Activated naive CD8-positive, alpha-beta T cell treated with anti-CD3 and anti-CD28 coated beads for 36 hours (primary cell): ENCODE measurements at regions not wholly inside any gene's neighbourhood (a gene's known extent, or its start where the extent isn't known, plus 50 kb on each side); places are given as distances from the start of the nearest gene placed in this dataset.

Experiments used
- DNase-seq: peaks from one replicate; pipeline ENCODE4 v3.0.0; 2021
- H3K27ac Mint-ChIP-seq: one replicate; pipeline ENCODE4 v1.8.0; 2022; ENCODE audit warnings: mild to moderate bottlenecking, moderate library complexity, mixed read lengths
- H3K27me3 Mint-ChIP-seq: one replicate; pipeline ENCODE4 v1.8.0; 2022; ENCODE audit warnings: mild to moderate bottlenecking, mixed read lengths
- H3K36me3 Mint-ChIP-seq: one replicate; pipeline ENCODE4 v1.8.0; 2021; ENCODE audit warnings: mild to moderate bottlenecking, mixed read lengths
- H3K4me1 Mint-ChIP-seq: one replicate; pipeline ENCODE4 v1.8.0; 2021; ENCODE audit warnings: mixed read lengths
- H3K4me3 Mint-ChIP-seq: one replicate; pipeline ENCODE4 v1.8.0; 2022; ENCODE audit warnings: mild to moderate bottlenecking, moderate library complexity, mixed read lengths
- H3K9me3 Mint-ChIP-seq: one replicate; pipeline ENCODE4 v1.8.0; 2022; ENCODE audit warnings: mixed read lengths

DNA sequence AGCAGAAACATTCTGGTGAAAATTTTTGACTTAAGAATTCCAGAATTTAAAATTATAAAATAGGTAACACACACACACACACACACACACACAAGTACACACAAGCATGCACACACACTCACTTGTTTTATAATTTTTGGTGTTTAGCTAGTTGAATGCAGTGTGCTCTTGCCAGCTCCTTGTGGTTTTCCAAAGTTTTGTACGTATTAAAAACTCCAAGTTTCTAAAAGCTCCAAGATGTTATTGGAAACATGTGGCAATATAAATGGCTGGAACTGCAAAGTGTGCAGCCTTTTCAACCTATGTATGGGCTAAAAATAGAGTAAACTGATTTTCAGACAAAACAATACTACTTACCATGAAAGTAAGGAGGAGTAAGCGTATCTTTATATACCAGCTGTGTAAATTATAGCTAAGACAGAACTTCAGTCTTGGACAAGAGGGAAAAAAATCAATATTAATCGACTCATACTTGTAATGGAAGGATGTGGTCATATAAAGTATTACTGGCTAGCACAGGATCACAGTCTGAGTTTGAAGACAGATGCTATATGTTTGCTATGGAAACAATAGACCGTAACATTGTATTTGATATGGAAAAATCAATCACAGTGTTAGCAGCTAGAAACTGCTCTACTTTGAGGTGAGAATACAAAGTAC lies 727.1 kb upstream of the GRAMD2B start:
- no peaks in the 10 kb centered on the region for H3K4me1 Mint-ChIP-seq
- no peaks in the 10 kb centered on the region for H3K27me3 Mint-ChIP-seq
- no peak overlapping the region for H3K4me3 Mint-ChIP-seq
- H3K9me3 Mint-ChIP-seq = no peaks in the 10 kb centered on the region
- no peak overlapping the region for H3K27ac Mint-ChIP-seq
- H3K36me3 Mint-ChIP-seq = no peaks in the 10 kb centered on the region
- no peak for DNase-seq

DNA sequence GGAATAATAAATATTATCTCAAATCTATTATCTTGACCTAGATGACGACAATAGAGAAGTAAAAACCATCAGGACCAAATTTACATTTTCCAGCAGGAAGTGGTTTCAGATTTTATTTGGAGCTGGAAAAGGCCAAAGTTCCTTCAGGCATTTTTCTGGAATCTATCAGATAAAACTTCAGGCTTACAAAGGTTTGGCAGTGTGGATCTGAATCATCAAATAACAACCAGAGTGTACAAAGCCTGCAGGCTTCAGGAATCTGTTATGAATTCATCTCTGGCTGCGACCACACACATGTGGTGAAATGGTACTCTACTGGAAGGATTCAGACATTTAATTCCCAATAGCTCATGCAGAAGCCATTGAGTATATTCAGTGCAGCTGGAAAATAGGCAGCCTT lies 726.4 kb upstream of the GRAMD2B start:
- Mint-ChIP-seq H3K36me3 (no peaks in the 10 kb centered on the region), H3K27ac (no peak overlapping the region), H3K27me3 (no peaks in the 10 kb centered on the region), H3K9me3 (no peaks in the 10 kb centered on the region), H3K4me1 (no peaks in the 10 kb centered on the region), H3K4me3 (no peak overlapping the region)
- DNase-seq = no peak

DNA sequence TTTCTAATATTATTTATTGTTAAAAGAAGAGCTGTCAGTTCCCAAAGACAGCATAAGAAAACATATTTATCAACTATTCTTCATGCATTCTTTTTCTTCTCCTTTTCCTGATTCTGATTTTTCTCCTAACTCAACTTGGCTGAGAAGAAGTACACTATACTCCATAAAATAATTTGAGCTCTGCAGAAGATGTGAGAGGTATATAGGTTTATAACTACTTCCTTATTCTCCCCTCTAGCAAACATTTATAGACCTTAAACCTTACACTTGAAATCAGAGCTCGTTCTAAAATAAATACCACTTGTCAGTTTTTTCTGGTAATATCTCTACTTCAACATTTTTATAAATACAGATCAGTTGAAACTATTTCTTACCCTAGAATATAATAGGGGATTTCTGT lies 724.8 kb upstream of the GRAMD2B start:
- Mint-ChIP-seq H3K36me3 (no peaks in the 10 kb centered on the region), H3K27me3 (no peaks in the 10 kb centered on the region), H3K27ac (no peak overlapping the region), H3K9me3 (no peaks in the 10 kb centered on the region), H3K4me3 (no peak overlapping the region), H3K4me1 (no peaks in the 10 kb centered on the region)
- no peak for DNase-seq

DNA sequence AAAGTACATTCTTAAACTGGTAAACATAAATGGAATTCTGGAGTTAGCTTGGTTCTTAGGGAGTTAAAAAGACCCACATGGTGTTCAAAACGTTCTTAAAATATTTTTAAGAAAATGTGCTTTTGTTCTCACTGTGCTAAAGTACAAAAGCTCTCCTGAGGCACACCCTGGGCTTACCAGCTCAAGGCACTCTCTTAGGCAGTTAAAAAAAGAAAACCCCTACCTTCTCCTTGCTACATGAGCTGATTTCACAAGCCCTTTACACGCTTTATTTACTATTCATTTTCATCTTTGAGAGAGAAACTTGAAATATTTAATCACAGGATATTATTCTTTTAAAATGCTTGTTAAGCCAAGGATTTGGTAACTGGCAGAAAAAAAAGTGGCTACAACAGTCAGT lies 723.3 kb upstream of the GRAMD2B start:
- Mint-ChIP-seq H3K27me3 (no peaks in the 10 kb centered on the region), H3K36me3 (no peaks in the 10 kb centered on the region), H3K27ac (no peak overlapping the region), H3K9me3 (peaks cover 7% of the 10 kb centered on the region), H3K4me1 (no peaks in the 10 kb centered on the region), H3K4me3 (no peak overlapping the region)
- DNase-seq = no peak

DNA sequence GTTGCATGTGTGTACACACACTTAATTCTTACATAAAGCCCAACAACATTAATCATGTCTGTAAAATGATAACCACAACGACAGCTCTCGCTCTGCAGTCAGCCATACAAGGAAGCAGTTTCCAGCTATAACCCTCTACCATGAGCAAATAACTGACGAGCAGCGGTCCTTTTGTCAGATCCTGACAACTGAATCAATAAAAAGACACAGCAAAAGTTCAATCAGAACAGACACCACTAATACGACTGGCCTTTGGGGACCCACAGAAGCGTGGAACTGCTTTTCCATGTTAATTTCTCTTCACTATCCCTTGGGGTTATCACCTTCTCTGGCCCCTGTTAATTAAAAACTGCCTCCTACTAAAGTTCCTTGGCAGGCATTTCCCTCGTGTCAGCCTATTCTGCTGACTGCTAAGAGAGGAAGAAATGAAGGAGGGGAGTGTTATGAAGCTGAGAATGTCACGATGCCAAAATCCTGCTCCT lies 722.8 kb upstream of the GRAMD2B start:
- Mint-ChIP-seq H3K4me3 (no peak overlapping the region), H3K36me3 (no peaks in the 10 kb centered on the region), H3K27me3 (no peaks in the 10 kb centered on the region), H3K9me3 (peaks cover 9% of the 10 kb centered on the region), H3K4me1 (no peaks in the 10 kb centered on the region), H3K27ac (no peak overlapping the region)
- no peak for DNase-seq

DNA sequence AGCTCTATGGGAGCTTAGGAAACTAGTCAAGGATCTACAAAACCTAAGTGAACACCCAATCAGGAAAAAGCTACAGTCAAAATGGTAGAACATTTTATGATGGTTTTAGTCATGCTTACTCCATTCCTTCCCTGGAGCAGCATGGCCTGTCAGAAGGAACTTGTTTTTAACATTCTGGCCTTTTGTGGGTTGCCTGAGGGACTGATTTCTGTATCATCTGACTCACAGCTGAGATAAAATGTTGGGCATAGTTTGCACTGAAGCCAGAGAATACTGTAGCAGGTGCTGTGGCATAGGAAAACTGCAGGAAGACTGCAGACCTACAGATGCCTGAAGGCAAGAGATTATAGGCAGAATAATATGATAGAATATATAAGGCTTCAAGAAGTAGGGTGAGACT lies 719.6 kb upstream of the GRAMD2B start:
- no peak for DNase-seq
- Mint-ChIP-seq H3K4me3 (no peak overlapping the region), H3K36me3 (no peaks in the 10 kb centered on the region), H3K9me3 (peaks cover 15% of the 10 kb centered on the region), H3K27ac (no peak overlapping the region), H3K4me1 (no peaks in the 10 kb centered on the region), H3K27me3 (no peaks in the 10 kb centered on the region)

DNA sequence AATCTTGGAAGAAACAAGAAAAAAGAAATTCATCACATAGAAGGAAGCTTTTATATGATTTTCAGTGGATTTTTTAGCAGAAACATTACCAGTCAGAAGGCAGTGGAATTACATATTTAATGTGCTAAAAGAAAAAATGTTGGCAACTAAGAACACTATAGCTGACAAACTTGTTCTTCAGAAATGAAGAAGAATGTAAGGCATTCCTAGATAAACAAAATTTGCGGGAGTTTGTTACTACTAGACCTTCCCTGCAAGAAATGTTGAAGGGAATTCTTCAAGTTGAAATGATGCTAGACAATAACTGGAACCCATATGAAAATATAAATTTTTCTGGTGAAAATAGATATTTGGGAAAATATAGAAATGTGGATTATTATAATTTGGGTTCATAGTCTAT lies 718.3 kb upstream of the GRAMD2B start:
- DNase-seq = no peak
- H3K27me3 Mint-ChIP-seq = no peaks in the 10 kb centered on the region
- H3K27ac Mint-ChIP-seq = no peak overlapping the region
- H3K4me1 Mint-ChIP-seq = no peaks in the 10 kb centered on the region
- H3K9me3 Mint-ChIP-seq = peaks cover 22% of the 10 kb centered on the region
- no peaks in the 10 kb centered on the region for H3K36me3 Mint-ChIP-seq
- H3K4me3 Mint-ChIP-seq = no peak overlapping the region

DNA sequence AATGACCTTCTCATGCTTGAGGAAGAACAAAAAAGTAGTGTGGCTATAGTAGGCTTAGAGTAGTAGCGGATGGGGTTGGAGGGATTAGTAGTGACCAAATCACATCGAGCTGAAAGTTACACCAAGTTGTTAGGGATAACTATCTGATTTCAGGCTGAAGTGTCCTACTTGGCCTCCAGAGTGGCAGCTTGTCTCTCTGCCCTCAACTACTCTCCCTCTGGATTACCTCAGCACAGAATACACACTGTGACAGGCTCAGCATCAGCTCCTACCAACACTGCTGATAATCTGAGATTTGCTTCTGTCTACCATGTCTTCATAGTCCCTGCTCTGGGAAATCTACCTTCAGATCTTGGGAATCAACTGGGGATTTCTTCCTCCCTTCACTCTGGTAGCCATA lies 714.6 kb upstream of the GRAMD2B start:
- Mint-ChIP-seq H3K27ac (no peak overlapping the region), H3K9me3 (peaks cover 22% of the 10 kb centered on the region), H3K27me3 (no peaks in the 10 kb centered on the region), H3K4me1 (no peaks in the 10 kb centered on the region), H3K36me3 (no peaks in the 10 kb centered on the region), H3K4me3 (no peak overlapping the region)
- DNase-seq = no peak

DNA sequence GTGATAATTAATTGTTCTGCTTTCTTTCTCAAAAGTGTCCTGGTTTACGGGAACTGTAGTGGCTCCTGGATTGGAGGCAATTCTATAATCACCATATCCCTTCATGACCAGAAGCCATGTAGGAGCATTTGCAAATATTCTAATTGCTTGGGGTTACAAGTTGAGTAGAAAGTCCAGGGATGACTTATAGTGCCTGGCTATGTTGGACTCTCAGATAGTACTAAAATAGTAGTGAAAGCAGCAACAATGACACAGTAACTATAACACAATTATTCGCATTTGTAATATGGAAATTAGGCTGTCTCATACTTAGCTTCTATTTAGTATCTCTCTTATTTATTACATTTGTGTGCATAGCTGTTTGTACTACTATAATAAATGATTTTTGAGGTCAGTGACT lies 712.5 kb upstream of the GRAMD2B start:
- H3K4me3 Mint-ChIP-seq = no peak overlapping the region
- no peak for DNase-seq
- no peaks in the 10 kb centered on the region for H3K4me1 Mint-ChIP-seq
- H3K27me3 Mint-ChIP-seq = no peaks in the 10 kb centered on the region
- no peaks in the 10 kb centered on the region for H3K36me3 Mint-ChIP-seq
- H3K27ac Mint-ChIP-seq = no peak overlapping the region
- peaks cover 9% of the 10 kb centered on the region for H3K9me3 Mint-ChIP-seq

DNA sequence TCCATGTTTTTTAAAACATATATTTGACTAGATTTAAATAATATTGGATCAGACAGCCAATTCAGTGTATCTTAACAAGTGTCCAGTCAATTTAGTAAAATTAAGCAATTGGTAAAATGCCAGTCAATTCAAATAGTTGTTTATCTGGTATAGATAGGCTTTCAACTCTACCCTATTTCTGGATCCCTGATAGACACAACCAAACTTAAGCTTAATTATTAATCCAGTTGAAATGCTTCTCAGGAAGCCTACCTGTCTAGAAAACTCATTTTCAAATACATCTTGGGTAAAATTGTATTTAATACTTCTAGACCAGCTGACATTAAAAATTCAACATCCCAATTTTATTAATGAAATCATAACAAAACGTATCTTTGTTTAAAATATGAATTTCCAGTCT lies 710.8 kb upstream of the GRAMD2B start:
- DNase-seq = no peak
- H3K4me1 Mint-ChIP-seq = no peaks in the 10 kb centered on the region
- no peaks in the 10 kb centered on the region for H3K27me3 Mint-ChIP-seq
- peaks cover 7% of the 10 kb centered on the region for H3K9me3 Mint-ChIP-seq
- H3K36me3 Mint-ChIP-seq = no peaks in the 10 kb centered on the region
- H3K4me3 Mint-ChIP-seq = no peak overlapping the region
- no peak overlapping the region for H3K27ac Mint-ChIP-seq

DNA sequence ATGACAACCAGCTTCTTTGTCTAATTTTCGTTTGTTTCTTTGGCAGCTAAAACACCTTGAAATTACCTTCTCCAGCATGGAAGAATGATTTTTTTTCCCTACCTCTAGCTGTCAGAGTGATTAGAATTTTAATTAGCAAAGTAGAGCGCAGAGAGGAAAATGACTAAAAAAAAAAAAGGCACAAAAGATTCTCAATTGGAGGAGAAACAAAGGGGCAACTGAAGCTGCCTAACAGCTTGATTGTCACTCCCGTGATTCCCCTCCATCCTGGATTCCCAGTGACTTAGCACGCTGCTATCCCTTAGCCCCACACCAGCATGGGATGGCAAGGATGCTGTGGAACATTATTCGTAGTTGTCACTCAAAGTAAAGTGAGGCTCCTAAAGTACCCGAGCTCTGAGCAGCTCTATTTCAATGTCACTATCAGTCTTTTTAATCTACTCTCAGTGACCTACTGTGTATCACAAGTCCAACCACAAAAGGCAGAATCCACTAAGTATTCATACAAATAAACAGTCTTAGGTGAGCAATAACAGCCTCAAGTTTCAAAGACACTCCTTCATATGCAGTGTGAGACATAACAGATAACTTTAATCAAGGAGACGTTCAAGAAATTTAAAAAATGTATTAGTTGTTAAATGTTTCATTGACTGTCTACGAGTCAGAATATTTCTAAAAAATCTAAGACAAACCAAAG lies 710.0 kb upstream of the GRAMD2B start:
- Mint-ChIP-seq H3K4me3 (no peak overlapping the region), H3K4me1 (no peaks in the 10 kb centered on the region), H3K27ac (no peak overlapping the region), H3K27me3 (no peaks in the 10 kb centered on the region), H3K36me3 (no peaks in the 10 kb centered on the region), H3K9me3 (peaks cover 7% of the 10 kb centered on the region)
- DNase-seq = no peak

DNA sequence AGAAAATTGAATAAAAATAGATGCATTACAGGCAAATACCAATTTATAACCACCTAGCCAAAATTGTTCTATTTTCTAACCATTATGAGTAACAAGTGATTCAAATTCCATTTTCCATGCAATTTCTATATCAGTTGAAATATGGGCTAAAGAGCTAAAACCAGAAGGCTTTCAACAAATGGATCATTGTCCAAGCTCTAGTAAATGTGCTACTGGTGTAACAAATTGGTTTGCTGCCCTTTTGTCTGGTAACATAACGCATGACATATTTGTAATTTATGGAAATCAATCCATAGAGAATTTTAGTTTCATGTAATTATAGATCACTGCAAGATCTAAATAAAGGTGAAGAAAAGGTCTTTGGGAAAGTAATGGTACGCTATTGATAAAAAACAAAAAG lies 708.0 kb upstream of the GRAMD2B start:
- Mint-ChIP-seq H3K9me3 (no peaks in the 10 kb centered on the region), H3K4me1 (no peaks in the 10 kb centered on the region), H3K27me3 (no peaks in the 10 kb centered on the region), H3K27ac (no peak overlapping the region), H3K4me3 (no peak overlapping the region), H3K36me3 (no peaks in the 10 kb centered on the region)
- DNase-seq = no peak

DNA sequence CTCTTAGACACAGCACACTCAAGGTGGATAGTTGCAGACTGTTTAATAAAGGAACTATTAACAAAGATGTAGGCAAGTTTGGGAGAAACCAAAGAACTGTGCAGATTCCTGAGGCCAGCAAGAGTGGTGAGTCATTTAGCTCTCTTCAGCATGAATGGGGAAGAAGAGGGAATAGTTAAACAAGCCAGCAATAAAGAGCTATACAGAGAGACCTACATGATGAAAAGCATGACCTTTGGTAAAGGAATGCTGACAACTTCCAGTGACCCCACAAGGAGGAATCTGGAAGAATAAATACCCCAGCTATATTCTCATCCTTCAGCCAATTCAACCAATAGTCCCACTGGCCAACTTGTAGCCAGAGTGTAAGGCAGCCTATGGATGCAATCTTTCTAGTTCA lies 706.0 kb upstream of the GRAMD2B start:
- Mint-ChIP-seq H3K36me3 (no peaks in the 10 kb centered on the region), H3K27ac (no peak overlapping the region), H3K4me1 (no peaks in the 10 kb centered on the region), H3K4me3 (no peak overlapping the region), H3K27me3 (no peaks in the 10 kb centered on the region), H3K9me3 (no peaks in the 10 kb centered on the region)
- no peak for DNase-seq

DNA sequence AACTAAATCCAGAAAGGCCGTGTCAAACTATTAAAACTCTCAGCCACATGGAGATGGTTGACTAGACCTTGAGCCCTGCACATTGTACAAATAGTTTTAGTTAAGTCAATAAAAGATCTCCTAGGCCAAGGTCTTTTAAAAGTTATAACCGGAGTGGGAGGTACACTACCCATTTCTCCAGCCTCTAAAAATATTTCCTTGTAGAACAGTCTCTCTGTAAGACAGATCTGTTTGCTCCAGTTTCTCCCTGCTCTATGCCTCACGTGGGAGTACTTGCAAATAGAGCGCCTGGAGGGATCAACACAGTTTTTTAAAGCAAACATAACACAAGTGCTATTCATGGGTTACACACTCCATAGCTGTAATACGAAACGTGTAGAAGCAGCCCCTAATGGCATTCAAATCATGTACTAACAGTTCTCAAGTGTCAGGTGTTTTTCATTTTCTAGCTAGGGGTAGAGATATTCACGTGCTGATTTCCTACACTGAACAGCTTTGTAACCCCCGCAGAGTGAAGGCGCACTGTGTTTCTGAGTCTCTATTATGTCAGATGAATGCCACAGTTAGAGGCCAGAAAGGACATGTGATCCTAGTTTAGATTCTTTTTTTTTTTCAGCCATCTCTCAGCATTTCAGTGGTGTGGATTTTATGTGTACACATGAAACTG lies 703.4 kb upstream of the GRAMD2B start:
- Mint-ChIP-seq H3K9me3 (no peaks in the 10 kb centered on the region), H3K27me3 (no peaks in the 10 kb centered on the region), H3K4me1 (no peaks in the 10 kb centered on the region), H3K36me3 (no peaks in the 10 kb centered on the region), H3K27ac (no peak overlapping the region), H3K4me3 (no peak overlapping the region)
- DNase-seq = no peak

DNA sequence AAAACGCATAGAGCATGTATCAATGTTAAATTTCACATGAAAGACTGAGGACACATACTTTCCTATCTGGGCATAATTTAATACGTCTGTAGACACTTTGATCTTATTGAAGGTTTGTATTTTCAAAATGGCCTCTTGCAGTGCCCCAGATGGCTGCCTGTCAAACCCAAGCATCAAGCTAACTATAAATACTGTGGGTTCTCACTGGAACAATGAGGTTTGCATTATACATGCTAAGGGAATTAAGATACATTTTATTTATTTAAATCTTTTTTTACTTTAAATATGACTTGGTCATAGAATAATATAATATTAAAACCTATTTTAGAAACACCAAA lies 702.9 kb upstream of the GRAMD2B start:
- Mint-ChIP-seq H3K27me3 (no peaks in the 10 kb centered on the region), H3K4me1 (no peaks in the 10 kb centered on the region), H3K9me3 (no peaks in the 10 kb centered on the region), H3K4me3 (no peak overlapping the region), H3K36me3 (no peaks in the 10 kb centered on the region), H3K27ac (no peak overlapping the region)
- no peak for DNase-seq

DNA sequence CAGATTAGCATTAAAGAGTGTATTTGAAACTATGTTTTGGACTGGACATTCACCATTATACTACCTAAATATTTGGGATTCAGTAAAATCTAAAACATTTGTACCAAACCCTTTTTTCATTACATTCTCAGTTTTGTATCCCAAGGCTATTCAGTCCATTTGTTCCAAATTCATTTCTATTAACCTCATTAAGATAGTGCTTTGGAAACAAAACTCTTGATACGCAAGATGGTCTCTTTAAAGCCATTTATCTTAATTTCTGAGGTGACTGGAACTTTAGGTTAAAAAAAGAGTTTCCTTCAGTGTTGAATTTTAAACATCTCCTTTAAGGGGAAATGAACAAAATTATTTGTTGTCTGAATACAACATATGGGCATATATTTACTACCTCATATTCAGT lies 702.5 kb upstream of the GRAMD2B start:
- no peaks in the 10 kb centered on the region for H3K4me1 Mint-ChIP-seq
- no peaks in the 10 kb centered on the region for H3K27me3 Mint-ChIP-seq
- no peaks in the 10 kb centered on the region for H3K36me3 Mint-ChIP-seq
- H3K4me3 Mint-ChIP-seq = no peak overlapping the region
- DNase-seq = no peak
- no peak overlapping the region for H3K27ac Mint-ChIP-seq
- no peaks in the 10 kb centered on the region for H3K9me3 Mint-ChIP-seq
